ENCODE measurements at regions not wholly inside any gene's neighbourhood (a gene's known extent, or its start where the extent isn't known, plus 50 kb on each side); places are given as distances from the start of the nearest gene placed in this dataset.
"Not testable (repeated sequence)": the region's sequence is repeated elsewhere in the genome, so short reads cannot be mapped to it uniquely, and the experiment has no call there.

GRCh38 chr13:80550971-80551441, 210.1 kb upstream of the SPRY2 start:
- no peak overlapping the region for H3K27ac Mint-ChIP-seq
- H3K9me3 Mint-ChIP-seq: peaks cover 3% of the 10 kb centered on the region
- ATAC-seq: no peak
- H3K4me3 Mint-ChIP-seq: no peak overlapping the region
- H3K36me3 Mint-ChIP-seq: no peaks in the 10 kb centered on the region
- no peaks in the 10 kb centered on the region for H3K27me3 Mint-ChIP-seq
- H3K4me1 Mint-ChIP-seq: peaks cover 7% of the 10 kb centered on the region

- H3K4me3 Mint-ChIP-seq: no peak overlapping the region
- no peak for ATAC-seq
- no peaks in the 10 kb centered on the region for H3K36me3 Mint-ChIP-seq
- no peaks in the 10 kb centered on the region for H3K27me3 Mint-ChIP-seq
- no peak overlapping the region for H3K27ac Mint-ChIP-seq
- peaks cover 3% of the 10 kb centered on the region for H3K9me3 Mint-ChIP-seq
- peaks cover 7% of the 10 kb centered on the region for H3K4me1 Mint-ChIP-seq
Measured at GRCh38 chr13:80548915-80549314, 208.0 kb upstream of the SPRY2 start.

- no peak overlapping the region for H3K4me3 Mint-ChIP-seq
- peaks cover 3% of the 10 kb centered on the region for H3K9me3 Mint-ChIP-seq
- H3K27ac Mint-ChIP-seq: no peak overlapping the region
- no peaks in the 10 kb centered on the region for H3K27me3 Mint-ChIP-seq
- peaks cover 7% of the 10 kb centered on the region for H3K4me1 Mint-ChIP-seq
- ATAC-seq: no peak
- H3K36me3 Mint-ChIP-seq: no peaks in the 10 kb centered on the region
Measured at GRCh38 chr13:80547885-80548825, 207.2 kb upstream of the SPRY2 start.

GRCh38 chr13:80547341-80547740, 206.4 kb upstream of the SPRY2 start:
- Mint-ChIP-seq H3K4me1 (peaks cover 5% of the 10 kb centered on the region), H3K4me3 (no peak overlapping the region), H3K27ac (no peak overlapping the region), H3K9me3 (peaks cover 6% of the 10 kb centered on the region), H3K36me3 (no peaks in the 10 kb centered on the region), H3K27me3 (no peaks in the 10 kb centered on the region)
- no peak for ATAC-seq

- ATAC-seq: no peak
- Mint-ChIP-seq H3K9me3 (peaks cover 9% of the 10 kb centered on the region), H3K4me3 (no peak overlapping the region), H3K36me3 (no peaks in the 10 kb centered on the region), H3K4me1 (no peaks in the 10 kb centered on the region), H3K27ac (no peak overlapping the region), H3K27me3 (no peaks in the 10 kb centered on the region)
Measured at GRCh38 chr13:80533175-80533574, 192.2 kb upstream of the SPRY2 start.

- H3K27ac Mint-ChIP-seq: no peak overlapping the region
- H3K36me3 Mint-ChIP-seq: no peaks in the 10 kb centered on the region
- H3K4me3 Mint-ChIP-seq: no peak overlapping the region
- peaks cover 9% of the 10 kb centered on the region for H3K9me3 Mint-ChIP-seq
- no peaks in the 10 kb centered on the region for H3K27me3 Mint-ChIP-seq
- no peaks in the 10 kb centered on the region for H3K4me1 Mint-ChIP-seq
- ATAC-seq: no peak
Measured at GRCh38 chr13:80530902-80531301, 190.0 kb upstream of the SPRY2 start.

GRCh38 chr13:80530191-80530590, 189.3 kb upstream of the SPRY2 start:
- Mint-ChIP-seq H3K4me3 (no peak overlapping the region), H3K27me3 (no peaks in the 10 kb centered on the region), H3K9me3 (peaks cover 9% of the 10 kb centered on the region), H3K27ac (no peak overlapping the region), H3K4me1 (no peaks in the 10 kb centered on the region), H3K36me3 (no peaks in the 10 kb centered on the region)
- ATAC-seq: no peak

- Mint-ChIP-seq H3K9me3 (peaks cover 9% of the 10 kb centered on the region), H3K4me3 (no peak overlapping the region), H3K27me3 (no peaks in the 10 kb centered on the region), H3K27ac (no peak overlapping the region), H3K36me3 (no peaks in the 10 kb centered on the region), H3K4me1 (no peaks in the 10 kb centered on the region)
- no peak for ATAC-seq
Measured at GRCh38 chr13:80529734-80530133, 188.8 kb upstream of the SPRY2 start.

GRCh38 chr13:80528733-80529132, 187.8 kb upstream of the SPRY2 start:
- Mint-ChIP-seq H3K27me3 (no peaks in the 10 kb centered on the region), H3K9me3 (peaks cover 8% of the 10 kb centered on the region), H3K4me3 (no peak overlapping the region), H3K4me1 (no peaks in the 10 kb centered on the region), H3K27ac (no peak overlapping the region), H3K36me3 (no peaks in the 10 kb centered on the region)
- no peak for ATAC-seq

GRCh38 chr13:80527400-80527799, 186.5 kb upstream of the SPRY2 start:
- no peaks in the 10 kb centered on the region for H3K36me3 Mint-ChIP-seq
- H3K9me3 Mint-ChIP-seq: peaks cover 6% of the 10 kb centered on the region
- H3K4me1 Mint-ChIP-seq: no peaks in the 10 kb centered on the region
- no peak overlapping the region for H3K4me3 Mint-ChIP-seq
- no peak overlapping the region for H3K27ac Mint-ChIP-seq
- H3K27me3 Mint-ChIP-seq: no peaks in the 10 kb centered on the region
- no peak for ATAC-seq

- ATAC-seq: no peak
- H3K9me3 Mint-ChIP-seq: peaks cover 3% of the 10 kb centered on the region
- H3K27ac Mint-ChIP-seq: no peak overlapping the region
- no peaks in the 10 kb centered on the region for H3K4me1 Mint-ChIP-seq
- no peaks in the 10 kb centered on the region for H3K36me3 Mint-ChIP-seq
- no peak overlapping the region for H3K4me3 Mint-ChIP-seq
- H3K27me3 Mint-ChIP-seq: no peaks in the 10 kb centered on the region
Measured at GRCh38 chr13:80524447-80525215, 183.7 kb upstream of the SPRY2 start.

GRCh38 chr13:80523134-80523533, 182.2 kb upstream of the SPRY2 start:
- Mint-ChIP-seq H3K4me1 (no peaks in the 10 kb centered on the region), H3K27ac (no peak overlapping the region), H3K9me3 (peaks cover 6% of the 10 kb centered on the region), H3K27me3 (no peaks in the 10 kb centered on the region), H3K4me3 (no peak overlapping the region), H3K36me3 (no peaks in the 10 kb centered on the region)
- no peak for ATAC-seq

- not testable (repeated sequence) for H3K4me3 Mint-ChIP-seq, H3K27ac Mint-ChIP-seq, H3K27me3 Mint-ChIP-seq, H3K36me3 Mint-ChIP-seq, ATAC-seq, H3K9me3 Mint-ChIP-seq, H3K4me1 Mint-ChIP-seq
Measured at GRCh38 chr13:80522463-80522862, 181.5 kb upstream of the SPRY2 start.

GRCh38 chr13:80516818-80517348, 176.0 kb upstream of the SPRY2 start:
- H3K4me3 Mint-ChIP-seq: no peak overlapping the region
- no peak overlapping the region for H3K27ac Mint-ChIP-seq
- H3K27me3 Mint-ChIP-seq: no peaks in the 10 kb centered on the region
- no peaks in the 10 kb centered on the region for H3K36me3 Mint-ChIP-seq
- ATAC-seq: no peak
- no peaks in the 10 kb centered on the region for H3K4me1 Mint-ChIP-seq
- H3K9me3 Mint-ChIP-seq: peaks cover 8% of the 10 kb centered on the region

- Mint-ChIP-seq H3K9me3 (peaks cover 8% of the 10 kb centered on the region), H3K4me3 (no peak overlapping the region), H3K27me3 (no peaks in the 10 kb centered on the region), H3K4me1 (no peaks in the 10 kb centered on the region), H3K36me3 (no peaks in the 10 kb centered on the region), H3K27ac (no peak overlapping the region)
- no peak for ATAC-seq
Measured at GRCh38 chr13:80515296-80515695, 174.4 kb upstream of the SPRY2 start.
